IPS-15b (cell line): ENCODE measurements at regions not wholly inside any gene's neighbourhood (a gene's known extent, or its start where the extent isn't known, plus 50 kb on each side); places are given as distances from the start of the nearest gene placed in this dataset.
"Not testable (repeated sequence)": the region's sequence is repeated elsewhere in the genome, so short reads cannot be mapped to it uniquely, and the experiment has no call there.

Source experiments
- H3K27me3 ChIP-seq: one replicate; pipeline ENCODE4 v1.6.1; 2013; ENCODE audit warnings: low read length; ENCODE audit not compliant: control insufficient read depth, insufficient read depth
- H3K36me3 ChIP-seq: one replicate; pipeline ENCODE4 v1.6.1; 2013; ENCODE audit warnings: low read length; ENCODE audit not compliant: control insufficient read depth, insufficient read depth
- H3K4me1 ChIP-seq: one replicate; pipeline ENCODE4 v1.6.1; 2013; ENCODE audit warnings: mild to moderate bottlenecking, low read length; ENCODE audit not compliant: control insufficient read depth, insufficient read depth
- H3K4me3 ChIP-seq: one replicate; pipeline ENCODE4 v1.5.1; 2013; ENCODE audit warnings: low read depth, low read length
- H3K9ac ChIP-seq: one replicate; pipeline ENCODE4 v1.6.1; 2013; ENCODE audit warnings: low read depth, mild to moderate bottlenecking, low read length
- H3K9me3 ChIP-seq: one replicate; pipeline ENCODE4 v1.6.1; 2013; ENCODE audit warnings: mild to moderate bottlenecking, low read length; ENCODE audit not compliant: control insufficient read depth, insufficient read depth

- H3K27me3 ChIP-seq: no peaks in the 10 kb centered on the region
- H3K36me3 ChIP-seq: no peaks in the 10 kb centered on the region
- no peak overlapping the region for H3K4me3 ChIP-seq
- H3K4me1 ChIP-seq: no peaks in the 10 kb centered on the region
- no peak overlapping the region for H3K9ac ChIP-seq
- no peaks in the 10 kb centered on the region for H3K9me3 ChIP-seq
These were observed 81.5 kb upstream of the SMIM30 start for GRCh38 chr7:113199841-113200240.

GRCh38 chr7:113199136-113199535, 80.8 kb upstream of the SMIM30 start:
- no peak overlapping the region for H3K9ac ChIP-seq
- H3K9me3 ChIP-seq: no peaks in the 10 kb centered on the region
- no peaks in the 10 kb centered on the region for H3K4me1 ChIP-seq
- H3K36me3 ChIP-seq: no peaks in the 10 kb centered on the region
- no peaks in the 10 kb centered on the region for H3K27me3 ChIP-seq
- H3K4me3 ChIP-seq: no peak overlapping the region

- H3K9ac ChIP-seq: no peak overlapping the region
- H3K4me3 ChIP-seq: no peak overlapping the region
- H3K9me3 ChIP-seq: no peaks in the 10 kb centered on the region
- H3K4me1 ChIP-seq: no peaks in the 10 kb centered on the region
- no peaks in the 10 kb centered on the region for H3K27me3 ChIP-seq
- no peaks in the 10 kb centered on the region for H3K36me3 ChIP-seq
These were observed 79.9 kb upstream of the SMIM30 start for GRCh38 chr7:113198226-113198625.

GRCh38 chr7:113197274-113197673, 78.9 kb upstream of the SMIM30 start:
- Histone ChIP-seq H3K9me3 (no peaks in the 10 kb centered on the region), H3K27me3 (no peaks in the 10 kb centered on the region), H3K36me3 (no peaks in the 10 kb centered on the region), H3K4me3 (no peak overlapping the region), H3K9ac (no peak overlapping the region), H3K4me1 (no peaks in the 10 kb centered on the region)

- Histone ChIP-seq H3K9me3 (no peaks in the 10 kb centered on the region), H3K4me3 (no peak overlapping the region)
These were observed 70.0 kb upstream of the SMIM30 start for GRCh38 chr7:113188396-113188795.

GRCh38 chr7:113179313-113179712, 61.0 kb upstream of the SMIM30 start:
- Histone ChIP-seq H3K27me3 (peaks cover 7% of the 10 kb centered on the region), H3K4me1 (no peaks in the 10 kb centered on the region), H3K4me3 (no peak overlapping the region), H3K36me3 (no peaks in the 10 kb centered on the region), H3K9ac (no peak overlapping the region), H3K9me3 (no peaks in the 10 kb centered on the region)

More at GRCh38 chr7:113188396-113188795, 70.0 kb upstream of the SMIM30 start:
- H3K9ac ChIP-seq: no peak overlapping the region
- peaks cover 4% of the 10 kb centered on the region for H3K4me1 ChIP-seq
- H3K27me3 ChIP-seq: peaks cover 48% of the 10 kb centered on the region
- no peaks in the 10 kb centered on the region for H3K36me3 ChIP-seq

GRCh38 chr7:113176836-113177235, 58.5 kb upstream of the SMIM30 start:
- Histone ChIP-seq H3K27me3 (no peaks in the 10 kb centered on the region), H3K9me3 (no peaks in the 10 kb centered on the region), H3K9ac (no peak overlapping the region), H3K36me3 (no peaks in the 10 kb centered on the region), H3K4me3 (no peak overlapping the region), H3K4me1 (no peaks in the 10 kb centered on the region)

- H3K36me3 ChIP-seq, H3K4me1 ChIP-seq, H3K9ac ChIP-seq, H3K27me3 ChIP-seq, H3K9me3 ChIP-seq, H3K4me3 ChIP-seq: not testable (repeated sequence)
These were observed 57.8 kb upstream of the SMIM30 start for GRCh38 chr7:113176180-113176579.

GRCh38 chr7:113175525-113176104, 57.3 kb upstream of the SMIM30 start:
- no peaks in the 10 kb centered on the region for H3K36me3 ChIP-seq
- H3K27me3 ChIP-seq: no peaks in the 10 kb centered on the region
- H3K9me3 ChIP-seq: no peaks in the 10 kb centered on the region
- no peaks in the 10 kb centered on the region for H3K4me1 ChIP-seq
- no peak overlapping the region for H3K9ac ChIP-seq
- H3K4me3 ChIP-seq: no peak overlapping the region

GRCh38 chr7:113172726-113173125, 54.4 kb upstream of the SMIM30 start:
- no peaks in the 10 kb centered on the region for H3K27me3 ChIP-seq
- H3K4me3 ChIP-seq: no peak overlapping the region
- H3K9me3 ChIP-seq: no peaks in the 10 kb centered on the region
- no peak overlapping the region for H3K9ac ChIP-seq
- H3K4me1 ChIP-seq: no peaks in the 10 kb centered on the region
- no peaks in the 10 kb centered on the region for H3K36me3 ChIP-seq

GRCh38 chr7:113170591-113170990, 52.2 kb upstream of the SMIM30 start:
- Histone ChIP-seq H3K4me1 (no peaks in the 10 kb centered on the region), H3K4me3 (no peak overlapping the region), H3K9ac (no peak overlapping the region), H3K9me3 (no peaks in the 10 kb centered on the region), H3K27me3 (no peaks in the 10 kb centered on the region), H3K36me3 (no peaks in the 10 kb centered on the region)
